Nucleus accumbens (tissue), 56 donors: ENCODE measurements at regions not wholly inside any gene's neighbourhood (a gene's known extent, or its start where the extent isn't known, plus 50 kb on each side); places are given as distances from the start of the nearest gene placed in this dataset.

ENCODE experiments used
- DNase-seq, 56 donors: peaks; one replicate each; lab custom pipeline; 2025; lab: John Stamatoyannopoulos, UW

DNA sequence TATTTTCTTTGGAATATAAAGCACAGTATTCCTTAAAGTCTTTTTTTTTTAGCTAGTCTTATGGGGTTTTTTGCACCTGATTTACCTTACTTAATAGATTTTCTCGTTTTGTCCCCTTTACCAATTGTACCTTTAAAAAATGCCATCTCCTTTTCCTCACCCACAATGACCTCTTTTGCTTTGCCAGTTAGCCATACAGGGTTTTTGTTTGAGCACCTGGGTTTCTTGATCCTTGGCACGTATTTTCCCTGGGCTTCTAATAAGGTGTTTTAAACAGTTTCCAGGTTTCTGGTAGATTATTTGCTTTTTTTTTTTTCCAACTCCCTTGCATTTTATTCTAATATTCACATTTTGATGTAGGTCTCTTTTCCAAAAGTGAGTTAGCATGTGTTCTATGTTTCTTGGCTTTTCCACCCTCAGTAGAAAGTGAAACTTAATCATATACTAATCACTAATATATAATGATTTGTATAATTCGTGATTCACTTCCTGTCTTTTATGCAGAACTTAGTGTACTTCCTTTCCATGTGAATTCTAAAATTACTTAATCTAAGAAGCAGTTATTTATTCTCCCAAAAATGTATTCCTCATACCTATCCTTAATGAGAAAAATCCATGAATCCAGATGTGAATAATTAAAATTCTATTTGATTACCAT, 673.9 kb upstream of the RGMB start:
- no peak for DNase-seq

DNA sequence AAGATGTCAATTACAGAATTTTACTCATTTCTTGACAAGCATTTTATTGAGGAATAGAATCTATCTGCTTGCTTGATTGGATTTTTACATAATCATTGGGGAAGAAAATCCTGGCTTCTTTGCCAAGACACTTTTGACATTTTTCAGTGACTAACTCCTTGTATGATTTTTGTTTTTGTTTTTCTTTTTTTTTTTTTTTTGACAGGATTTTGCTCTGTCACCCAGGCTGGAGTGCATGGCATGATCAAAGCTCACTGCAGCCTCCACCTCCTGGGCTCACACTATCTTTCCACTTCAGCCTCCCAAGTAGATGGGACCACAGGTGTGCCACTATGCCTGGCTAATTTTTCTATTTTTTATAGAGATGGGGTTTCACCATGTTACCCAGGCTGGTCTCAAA, 672.3 kb upstream of the RGMB start:
- DNase-seq = no peak

DNA sequence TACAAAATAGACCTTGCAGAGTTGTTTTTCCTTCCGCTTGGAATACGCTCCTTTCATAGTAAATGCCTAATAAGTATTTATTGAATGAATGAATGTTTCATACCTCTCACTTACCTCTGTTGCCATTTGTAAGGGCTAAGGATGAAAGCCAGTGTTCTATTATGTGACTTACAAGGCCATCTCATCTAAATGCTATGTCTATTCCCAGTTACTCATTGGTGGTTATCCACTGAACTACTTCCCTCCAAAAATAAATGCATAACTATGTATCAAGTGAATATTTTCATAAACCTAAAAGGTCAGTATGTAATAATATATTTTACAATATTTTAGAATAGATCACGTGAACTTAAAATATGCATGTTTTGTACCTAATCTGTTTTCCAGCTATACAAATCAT, 670.5 kb upstream of the RGMB start:
- no peak for DNase-seq

DNA sequence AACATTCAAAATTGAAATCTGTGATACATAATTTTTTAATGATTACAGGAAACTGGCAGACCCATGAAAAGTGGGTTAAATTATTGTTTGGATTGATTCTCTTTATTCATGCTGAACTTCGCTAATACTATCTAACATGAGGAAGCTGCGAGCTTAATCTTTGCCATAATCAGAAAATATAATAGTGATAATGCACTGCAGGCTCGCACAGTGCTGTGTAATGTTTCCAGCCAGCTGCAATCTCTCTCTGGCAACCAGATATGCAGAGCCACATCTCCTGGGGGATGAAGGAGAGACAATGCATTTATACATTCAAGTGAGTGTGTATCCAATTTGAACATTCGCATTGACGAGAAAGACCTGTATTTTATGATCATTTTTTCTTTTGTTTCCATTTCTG, 669.7 kb upstream of the RGMB start:
- DNase-seq = no peak

DNA sequence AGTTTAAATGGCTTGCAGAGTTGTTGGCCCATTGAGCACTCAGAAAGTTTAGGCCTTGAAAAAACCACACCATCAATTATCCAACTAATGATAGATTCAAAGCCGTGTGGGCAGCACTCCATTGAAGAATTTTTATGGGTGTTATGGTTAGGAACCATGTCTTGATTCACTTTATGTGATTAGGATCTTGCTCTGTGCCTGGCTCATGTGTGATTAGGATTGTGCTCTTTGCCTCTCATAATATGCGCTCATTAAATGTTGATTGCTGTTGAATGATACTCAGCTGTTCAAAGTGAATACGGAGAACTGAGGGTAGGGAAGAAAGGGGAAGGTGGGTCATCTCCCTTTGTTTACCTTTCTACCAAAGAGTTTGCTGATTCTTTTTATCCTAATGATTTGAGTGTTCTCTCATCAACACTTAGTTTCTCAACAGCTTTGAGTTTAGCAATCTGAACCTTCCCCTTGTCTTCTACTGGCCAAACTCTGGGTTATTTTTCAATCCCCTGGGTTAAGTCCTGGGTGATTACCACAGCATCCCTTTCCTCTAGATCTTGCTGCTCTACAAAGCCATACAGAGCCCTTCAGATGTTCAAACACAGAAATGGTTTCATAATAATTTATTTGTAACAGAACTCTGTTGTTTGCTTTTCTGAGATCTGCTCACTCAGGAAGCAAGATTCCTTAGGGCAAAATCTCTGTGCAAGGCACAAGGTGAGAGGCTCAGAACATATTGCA, 668.8 kb upstream of the RGMB start:
- DNase-seq = no peak

DNA sequence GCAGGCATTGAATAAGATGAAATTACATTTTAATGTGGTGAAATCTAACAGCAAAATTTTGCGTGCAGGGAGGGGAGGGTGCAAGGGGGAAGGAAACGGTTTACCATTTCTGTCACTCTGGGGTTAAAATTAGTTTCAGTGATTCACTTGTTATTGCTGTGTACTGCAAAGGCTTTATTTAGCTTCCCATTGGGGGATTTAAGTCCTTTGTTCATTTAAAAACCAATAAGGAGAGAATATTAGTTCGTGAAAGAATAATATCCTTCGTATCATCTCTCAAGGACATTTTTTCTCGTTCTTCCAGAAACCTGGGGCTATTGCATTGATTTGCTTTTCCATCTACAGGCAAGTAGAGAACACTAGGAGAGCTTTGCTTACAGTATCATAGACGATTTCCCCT, 667.8 kb upstream of the RGMB start:
- DNase-seq = no peak

DNA sequence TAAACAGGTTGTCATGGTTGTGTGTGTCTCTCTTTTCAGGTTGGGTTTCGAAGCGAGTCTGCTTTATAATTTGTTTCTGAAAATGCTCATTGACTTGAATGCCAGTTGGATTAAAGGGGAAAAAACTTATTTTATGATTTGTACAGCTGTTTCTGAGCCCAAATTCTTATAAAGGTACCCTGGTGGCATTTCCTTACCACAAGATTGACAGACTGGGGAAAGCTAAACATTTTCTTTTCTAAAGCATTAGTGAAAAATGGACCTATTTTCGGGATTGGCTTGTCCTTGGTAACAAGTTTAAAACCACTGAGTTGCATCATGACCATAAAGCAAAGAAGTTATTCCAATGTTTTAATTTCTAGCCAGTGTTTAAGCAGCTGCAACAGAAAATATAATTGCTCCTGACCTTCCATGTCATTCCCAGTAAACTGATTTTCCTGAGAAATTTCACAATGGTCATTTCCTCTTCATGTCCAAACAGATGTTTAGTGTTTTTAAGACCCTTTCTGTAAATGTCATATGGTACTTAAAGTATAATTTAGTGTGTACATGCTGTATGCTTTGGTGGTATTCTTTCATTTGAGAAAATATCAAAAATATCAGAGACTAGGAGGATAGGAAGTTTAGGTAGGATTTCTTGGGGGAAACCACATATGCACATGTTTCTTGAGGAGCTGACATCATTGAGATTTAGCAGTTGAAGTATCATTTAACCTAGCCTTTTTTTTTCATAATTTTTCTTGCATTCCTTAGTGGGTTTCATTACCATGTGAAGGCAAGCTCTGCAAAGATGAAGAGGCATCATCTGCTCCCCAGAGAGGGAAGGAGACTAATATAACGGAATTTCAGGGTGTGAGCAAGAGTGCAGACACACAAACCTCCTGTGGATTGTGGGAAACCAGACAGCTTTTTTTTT, 667.1 kb upstream of the RGMB start:
- no peak for DNase-seq

DNA sequence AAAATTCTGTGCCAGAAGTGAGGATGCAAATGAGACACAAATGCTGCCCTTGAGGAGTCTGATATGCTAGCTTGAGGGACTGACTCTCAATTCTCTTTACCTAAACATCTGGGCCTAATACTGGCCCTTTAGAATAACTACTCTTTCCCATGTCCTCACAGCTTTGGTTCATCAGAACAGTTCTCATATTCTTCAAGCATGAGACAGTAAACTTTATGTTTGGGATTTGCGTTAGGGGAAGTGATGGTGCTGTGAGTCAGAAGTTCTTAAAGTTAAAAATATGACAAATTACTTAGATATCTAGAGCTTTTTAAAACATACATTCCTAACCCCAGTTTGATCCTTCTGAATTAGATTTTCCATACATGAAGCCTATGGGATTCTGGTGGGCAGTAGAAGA, 665.0 kb upstream of the RGMB start:
- no peak for DNase-seq

DNA sequence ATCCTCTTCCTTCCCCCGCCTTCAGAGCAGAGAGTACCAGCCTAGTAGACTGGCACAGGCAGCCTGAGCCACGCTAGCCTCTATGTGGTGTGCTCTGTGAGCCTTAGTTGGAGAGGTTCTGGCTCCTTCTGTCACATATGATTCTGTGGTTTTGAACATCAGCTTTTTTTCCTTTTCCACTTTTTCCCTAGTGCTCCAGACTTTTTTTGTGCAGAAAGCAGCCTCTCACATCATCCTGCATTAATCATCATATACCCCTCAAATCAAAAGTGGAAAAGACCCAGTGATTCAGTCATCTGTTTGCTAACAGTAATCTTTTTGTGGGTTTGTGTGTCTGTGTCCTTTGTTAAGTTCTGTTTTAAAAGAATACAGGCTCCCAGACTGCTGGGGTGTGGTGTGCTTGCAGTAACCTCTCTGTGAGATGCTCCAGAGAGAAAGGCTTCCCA, 663.9 kb upstream of the RGMB start:
- DNase-seq = no peak

DNA sequence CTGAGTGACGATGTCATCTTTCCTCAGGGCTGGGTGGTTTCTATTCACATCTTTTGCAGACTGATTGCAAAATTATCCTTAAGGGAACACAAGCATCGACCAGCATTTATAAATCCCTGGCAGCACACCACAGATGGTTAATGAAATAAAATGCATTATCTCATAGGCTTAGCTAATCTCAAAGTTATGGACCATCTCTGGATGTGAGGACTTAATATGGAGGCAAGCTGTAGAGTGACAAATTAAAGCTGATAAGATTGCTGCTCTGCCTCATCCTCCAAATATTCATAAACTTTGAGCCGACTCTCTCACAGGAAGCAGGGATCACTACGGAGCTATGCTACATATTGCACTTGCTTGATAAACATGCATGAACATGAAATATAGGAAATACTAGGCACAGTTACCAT, 663.2 kb upstream of the RGMB start:
- no peak for DNase-seq

DNA sequence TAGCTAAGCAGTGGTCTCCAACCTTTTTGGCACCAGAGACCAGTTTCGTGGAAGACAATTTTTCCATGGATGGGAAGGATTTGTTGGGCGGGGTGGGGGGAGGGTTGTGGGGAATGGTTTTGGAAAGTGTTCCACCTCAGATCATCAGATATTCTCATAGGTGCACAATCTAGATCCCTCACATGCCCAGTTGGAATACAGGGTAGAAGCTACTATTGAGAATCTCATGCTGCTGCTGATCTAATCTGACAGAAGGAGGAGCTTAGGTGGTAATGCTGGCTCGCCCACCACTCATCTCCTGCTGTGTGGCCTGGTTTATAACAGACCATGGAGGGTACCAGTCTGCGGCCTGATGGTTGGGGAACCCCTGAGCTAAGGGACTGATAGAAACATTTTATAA, 662.7 kb upstream of the RGMB start:
- no peak for DNase-seq

DNA sequence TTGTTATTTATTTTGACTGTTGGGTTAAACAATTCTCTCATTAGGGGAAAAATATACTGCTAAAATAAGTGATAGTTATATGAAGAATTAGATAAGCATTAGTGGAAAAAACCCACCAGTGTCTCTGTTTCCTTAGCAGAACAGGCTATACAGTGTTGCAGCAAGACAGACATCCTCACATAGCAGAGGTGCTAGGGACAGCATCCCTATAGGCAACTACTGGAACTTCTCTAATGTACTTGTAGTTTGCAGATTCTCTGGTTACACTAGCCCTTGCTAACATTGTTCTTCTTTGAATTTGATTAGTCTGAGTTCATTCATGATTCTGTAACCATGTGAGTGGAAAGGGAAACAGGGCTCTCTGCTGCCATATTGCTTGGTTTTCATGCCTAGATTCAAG, 661.8 kb upstream of the RGMB start:
- no peak for DNase-seq

DNA sequence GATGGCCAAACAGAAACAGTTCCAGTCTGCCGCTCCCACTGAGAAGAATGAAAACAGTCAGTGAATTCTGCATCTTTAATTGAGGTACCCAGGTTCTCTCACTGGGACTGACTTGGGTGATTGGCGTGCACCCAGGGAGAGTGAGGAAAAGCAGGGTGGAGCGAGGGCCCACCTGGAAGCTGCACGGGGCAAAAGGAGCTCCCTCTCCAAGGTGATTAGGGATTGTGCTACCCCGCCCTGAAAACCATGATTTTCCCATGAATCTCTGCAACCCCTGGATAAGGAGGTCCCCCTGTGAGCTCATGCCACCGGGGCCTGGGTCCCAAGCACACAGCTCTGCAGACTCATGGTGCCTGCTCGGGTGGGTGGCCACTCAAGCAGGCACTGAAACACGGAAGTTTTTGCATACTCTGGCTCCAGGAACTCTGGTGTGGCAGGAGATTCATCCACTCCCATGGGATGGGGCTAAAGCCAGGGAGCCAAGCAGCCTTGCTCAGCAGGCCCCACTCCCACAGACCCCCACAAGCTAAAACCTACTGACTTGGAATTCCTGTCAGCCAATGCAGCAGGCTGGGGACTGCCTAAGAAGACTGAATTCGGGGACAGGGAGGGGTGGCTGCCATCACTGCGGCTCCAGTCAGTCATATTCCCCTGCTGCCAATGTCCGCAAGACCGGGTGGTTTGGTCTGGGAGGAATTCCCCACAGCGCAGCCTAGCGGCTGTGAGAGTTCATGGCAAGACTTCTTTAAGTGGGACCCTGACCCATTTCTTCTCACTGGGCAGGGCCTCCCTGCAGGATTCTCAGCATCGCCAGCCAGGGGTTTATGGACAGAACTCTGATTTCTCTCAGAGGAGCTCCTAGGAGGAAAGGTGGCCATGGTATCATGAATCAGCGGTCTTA, 652.2 kb upstream of the RGMB start:
- DNase-seq = peak in 5 of 56 donors; percentile 0 to 16 (median 6)

DNA sequence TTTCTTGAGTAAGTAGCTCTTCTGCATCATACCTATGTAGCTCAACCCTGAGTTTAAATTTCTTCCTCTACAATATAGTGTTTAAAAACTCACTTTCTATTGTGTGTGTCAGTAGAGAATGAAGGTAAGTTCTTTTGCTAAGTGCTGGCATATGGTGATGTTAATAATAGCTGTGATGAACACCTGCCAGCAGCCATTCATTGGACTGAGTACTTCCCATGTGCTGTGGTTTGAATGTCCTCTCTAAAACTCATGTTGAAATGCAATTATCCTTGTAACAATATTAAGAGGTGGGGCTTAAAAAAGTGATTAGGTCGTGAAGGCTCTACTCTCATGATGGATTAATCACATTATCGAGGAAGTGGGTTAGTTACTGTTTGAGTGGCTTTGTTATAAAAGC, 645.2 kb upstream of the RGMB start:
- DNase-seq = no peak

DNA sequence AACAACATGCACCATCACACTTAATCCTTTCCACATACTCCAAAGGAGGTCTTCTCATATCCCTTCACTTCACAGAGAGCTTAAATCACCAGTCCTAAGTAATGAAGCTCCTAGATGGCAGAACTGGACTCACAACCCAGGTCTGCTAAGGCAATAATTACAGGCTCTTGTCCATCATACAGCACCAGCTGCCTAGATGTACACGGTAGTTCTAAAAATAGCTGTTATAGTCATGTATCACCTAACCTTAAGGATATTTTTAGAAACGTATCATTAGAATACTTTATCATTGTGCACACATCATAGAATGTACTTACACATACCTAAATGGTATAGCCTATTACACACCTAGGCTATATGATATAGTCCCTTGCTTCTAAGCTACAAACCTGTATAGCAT, 644.6 kb upstream of the RGMB start:
- DNase-seq = no peak

DNA sequence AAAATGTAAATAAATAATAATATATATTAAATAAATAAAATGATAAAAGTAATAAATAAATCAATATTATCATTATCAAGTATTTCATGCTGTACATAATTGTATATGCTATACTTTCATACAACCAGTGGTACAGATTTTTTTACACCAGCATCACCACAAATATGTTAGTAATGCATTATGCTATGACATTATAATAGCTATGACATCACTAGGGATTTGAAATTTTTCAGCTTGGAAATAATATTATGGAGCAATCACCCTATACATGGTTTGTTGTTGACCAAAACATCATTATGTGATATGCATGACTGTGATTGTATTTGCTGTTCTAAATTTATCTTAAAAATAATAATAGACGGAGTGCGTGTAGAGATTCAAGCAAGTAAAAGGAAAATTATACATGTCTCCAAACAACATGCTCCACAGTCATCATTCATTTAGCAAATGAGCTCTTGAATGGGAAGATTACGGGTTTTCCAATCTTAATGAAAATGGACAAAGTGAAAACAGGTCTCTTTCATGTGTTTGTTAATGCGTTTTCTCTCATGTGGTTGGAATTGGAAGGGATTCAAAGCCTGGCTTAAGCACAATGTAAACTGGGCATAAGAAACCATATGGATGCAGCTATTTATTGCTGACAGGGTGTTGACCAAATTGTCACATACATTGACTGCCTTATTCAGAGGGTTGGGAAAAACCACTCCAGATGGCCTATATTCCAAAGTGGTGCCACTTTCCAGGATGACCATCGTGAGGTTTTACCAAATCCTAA, 643.0 kb upstream of the RGMB start:
- DNase-seq = no peak

DNA sequence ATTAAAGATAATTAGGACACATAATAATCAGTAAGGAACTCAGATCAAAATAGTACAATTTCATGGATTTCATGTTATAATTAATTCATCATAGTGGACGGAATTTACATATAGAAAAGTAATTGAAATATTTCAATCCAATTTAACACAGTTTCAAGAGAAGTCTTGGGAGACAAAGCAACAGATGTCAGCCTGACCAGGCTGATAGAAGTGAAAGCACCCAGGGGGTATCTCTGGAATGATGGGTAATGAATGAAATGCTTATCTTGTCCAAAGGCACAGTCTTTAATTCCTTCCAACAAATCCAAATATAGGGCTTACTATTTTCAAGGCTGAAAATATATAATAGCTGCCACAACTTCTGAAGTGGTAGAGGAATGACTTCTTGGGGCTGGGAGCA, 629.3 kb upstream of the RGMB start:
- DNase-seq = no peak

DNA sequence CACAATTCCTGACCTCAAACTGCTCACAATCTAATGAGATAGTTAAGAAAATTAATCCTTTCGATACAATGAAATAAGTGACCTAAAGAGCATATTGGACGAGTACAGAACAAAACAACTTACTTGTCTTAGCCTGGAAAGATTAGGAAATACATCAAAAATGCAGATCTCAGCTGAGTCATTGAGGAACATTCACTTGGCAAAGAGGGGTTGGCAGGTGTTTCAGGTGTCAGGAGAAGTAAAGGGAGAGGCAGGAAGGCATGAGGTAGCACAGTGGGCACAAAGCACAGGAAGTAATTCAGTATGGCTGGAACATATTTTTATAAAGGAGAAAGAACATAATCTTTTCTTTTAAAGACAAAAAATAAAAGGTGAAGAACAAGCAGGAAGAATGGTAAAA, 628.8 kb upstream of the RGMB start:
- DNase-seq = no peak

DNA sequence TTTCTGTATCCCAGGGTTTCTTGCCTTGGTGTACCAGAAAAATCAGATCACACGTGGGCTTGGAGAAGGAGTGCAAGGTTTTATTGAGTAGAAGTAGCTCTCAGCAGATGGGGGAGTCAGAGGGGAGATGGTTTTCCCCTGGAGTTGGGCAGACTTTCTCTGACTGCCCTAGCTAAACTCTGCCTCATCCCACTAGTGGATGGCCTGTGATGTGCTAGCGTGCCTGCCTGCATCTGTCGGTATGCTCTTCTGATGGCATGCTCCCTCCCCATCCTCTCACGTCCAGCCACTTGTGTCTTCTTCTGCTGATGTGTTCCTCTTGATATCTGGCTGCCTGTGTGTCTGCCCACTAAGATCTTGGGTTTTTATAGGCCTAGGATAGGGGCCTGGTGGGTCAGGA, 616.1 kb upstream of the RGMB start:
- DNase-seq = no peak

DNA sequence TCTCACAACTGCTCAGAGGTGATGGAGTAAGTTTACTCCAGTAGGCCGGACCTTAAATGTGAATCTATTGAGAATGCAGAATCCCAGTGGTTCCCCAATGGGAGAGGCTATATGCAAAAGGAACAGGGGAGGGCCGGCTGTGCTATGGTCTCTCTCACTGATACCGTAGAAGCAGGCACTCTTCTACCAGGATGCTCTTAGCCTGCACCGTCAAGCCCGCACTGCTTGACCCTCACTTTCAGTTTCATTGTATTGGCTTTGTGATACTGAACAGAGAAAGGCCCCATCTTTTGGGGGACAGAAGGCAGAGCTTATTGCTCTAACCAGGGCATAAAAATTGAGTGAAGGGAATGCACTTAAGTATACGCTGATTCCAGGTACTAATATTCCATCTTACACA, 615.0 kb upstream of the RGMB start:
- DNase-seq = no peak
